GM12878 (cell line): ENCODE measurements at regions not wholly inside any gene's neighbourhood (a gene's known extent, or its start where the extent isn't known, plus 50 kb on each side); places are given as distances from the start of the nearest gene placed in this dataset.

Experiments
- HCFC1 ChIP-seq: fragments of 150-350 bp; IDR thresholded peaks from 2 replicates; pipeline ENCODE4 v1.6.1; 2014; ENCODE audit warnings: low read length
- KLF5 ChIP-seq: fragments of 450-650 bp; IDR thresholded peaks from 2 replicates; pipeline ENCODE4 v1.6.1; 2014; ENCODE audit warnings: mild to moderate bottlenecking; ENCODE audit not compliant: partially characterized antibody
- MEF2A ChIP-seq: IDR thresholded peaks from 2 replicates; pipeline ENCODE4 v1.6.1; 2011; ENCODE audit warnings: low read depth, mild to moderate bottlenecking, low read length, moderate library complexity; ENCODE audit not compliant: insufficient read depth
- MYB ChIP-seq: fragments of 150-350 bp; IDR thresholded peaks from 2 replicates; pipeline ENCODE4 v1.6.1; 2014; ENCODE audit warnings: mild to moderate bottlenecking, low read depth, low read length, borderline replicate concordance
- NR2C1 ChIP-seq: fragments of 450-650 bp; IDR thresholded peaks from 2 replicates; pipeline ENCODE4 v1.6.1; 2017; ENCODE audit warnings: antibody characterized with exemption, mild to moderate bottlenecking, moderate library complexity
- RB1 ChIP-seq: fragments of 450-650 bp; formaldehyde crosslinking; IDR thresholded peaks from 2 replicates; pipeline ENCODE4 v1.6.1; 2017; ENCODE audit warnings: mild to moderate bottlenecking, borderline replicate concordance
- SMAD5 ChIP-seq: IDR thresholded peaks from 2 replicates; pipeline ENCODE4 v1.6.1; 2016; ENCODE audit warnings: antibody characterized with exemption, low read depth
- SMARCA5 ChIP-seq: fragments of 450-650 bp; IDR thresholded peaks from 2 replicates; pipeline ENCODE4 v1.6.1; 2017; ENCODE audit warnings: mild to moderate bottlenecking
- ZBED1 ChIP-seq: IDR thresholded peaks from 2 replicates; pipeline ENCODE4 v1.6.1; 2016; ENCODE audit warnings: borderline replicate concordance
- TF ChIP-seq, protein P1 (sequence below): fragments of 450-650 bp; formaldehyde crosslinking; IDR thresholded peaks from 2 replicates; pipeline ENCODE4 v1.4.0; 2020; ENCODE audit warnings: mild to moderate bottlenecking, moderate library complexity
- TF ChIP-seq, protein P2 (sequence below): IDR thresholded peaks from 2 replicates; pipeline ENCODE4 v1.6.1; 2012; ENCODE audit warnings: mild to moderate bottlenecking, low read depth, low read length
- TF ChIP-seq, protein P3 (sequence below): IDR thresholded peaks from 2 replicates; pipeline ENCODE4 v1.6.1; 2011; ENCODE audit warnings: low read depth, low read length, improper control_type of control experiment, borderline replicate concordance

DNA sequence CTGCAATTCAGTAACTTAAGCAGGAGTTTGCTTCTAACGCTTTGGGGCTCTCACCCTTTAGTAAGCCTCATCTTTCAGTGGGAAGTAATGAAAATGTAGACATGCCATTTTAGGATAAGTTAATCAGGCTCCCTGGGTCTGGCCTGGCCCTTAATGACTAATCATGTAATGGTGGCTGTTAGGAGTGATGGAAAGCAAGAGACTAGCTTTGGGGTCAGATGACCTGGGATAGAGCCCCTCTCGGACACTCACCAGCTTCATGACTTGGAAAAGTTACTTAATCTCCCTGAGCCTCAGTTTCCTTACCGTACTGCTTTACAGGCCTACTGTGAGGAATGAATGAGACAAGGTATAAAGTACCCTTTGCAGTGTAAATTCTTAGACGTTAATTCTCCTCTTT is 194.4 kb downstream of the LPIN1 start (continued):
- TF ChIP-seq, protein P1, sequence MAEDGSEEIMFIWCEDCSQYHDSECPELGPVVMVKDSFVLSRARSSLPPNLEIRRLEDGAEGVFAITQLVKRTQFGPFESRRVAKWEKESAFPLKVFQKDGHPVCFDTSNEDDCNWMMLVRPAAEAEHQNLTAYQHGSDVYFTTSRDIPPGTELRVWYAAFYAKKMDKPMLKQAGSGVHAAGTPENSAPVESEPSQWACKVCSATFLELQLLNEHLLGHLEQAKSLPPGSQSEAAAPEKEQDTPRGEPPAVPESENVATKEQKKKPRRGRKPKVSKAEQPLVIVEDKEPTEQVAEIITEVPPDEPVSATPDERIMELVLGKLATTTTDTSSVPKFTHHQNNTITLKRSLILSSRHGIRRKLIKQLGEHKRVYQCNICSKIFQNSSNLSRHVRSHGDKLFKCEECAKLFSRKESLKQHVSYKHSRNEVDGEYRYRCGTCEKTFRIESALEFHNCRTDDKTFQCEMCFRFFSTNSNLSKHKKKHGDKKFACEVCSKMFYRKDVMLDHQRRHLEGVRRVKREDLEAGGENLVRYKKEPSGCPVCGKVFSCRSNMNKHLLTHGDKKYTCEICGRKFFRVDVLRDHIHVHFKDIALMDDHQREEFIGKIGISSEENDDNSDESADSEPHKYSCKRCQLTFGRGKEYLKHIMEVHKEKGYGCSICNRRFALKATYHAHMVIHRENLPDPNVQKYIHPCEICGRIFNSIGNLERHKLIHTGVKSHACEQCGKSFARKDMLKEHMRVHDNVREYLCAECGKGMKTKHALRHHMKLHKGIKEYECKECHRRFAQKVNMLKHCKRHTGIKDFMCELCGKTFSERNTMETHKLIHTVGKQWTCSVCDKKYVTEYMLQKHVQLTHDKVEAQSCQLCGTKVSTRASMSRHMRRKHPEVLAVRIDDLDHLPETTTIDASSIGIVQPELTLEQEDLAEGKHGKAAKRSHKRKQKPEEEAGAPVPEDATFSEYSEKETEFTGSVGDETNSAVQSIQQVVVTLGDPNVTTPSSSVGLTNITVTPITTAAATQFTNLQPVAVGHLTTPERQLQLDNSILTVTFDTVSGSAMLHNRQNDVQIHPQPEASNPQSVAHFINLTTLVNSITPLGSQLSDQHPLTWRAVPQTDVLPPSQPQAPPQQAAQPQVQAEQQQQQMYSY (CRISPR knock-in tag) = no peak
- TF ChIP-seq, protein P2, sequence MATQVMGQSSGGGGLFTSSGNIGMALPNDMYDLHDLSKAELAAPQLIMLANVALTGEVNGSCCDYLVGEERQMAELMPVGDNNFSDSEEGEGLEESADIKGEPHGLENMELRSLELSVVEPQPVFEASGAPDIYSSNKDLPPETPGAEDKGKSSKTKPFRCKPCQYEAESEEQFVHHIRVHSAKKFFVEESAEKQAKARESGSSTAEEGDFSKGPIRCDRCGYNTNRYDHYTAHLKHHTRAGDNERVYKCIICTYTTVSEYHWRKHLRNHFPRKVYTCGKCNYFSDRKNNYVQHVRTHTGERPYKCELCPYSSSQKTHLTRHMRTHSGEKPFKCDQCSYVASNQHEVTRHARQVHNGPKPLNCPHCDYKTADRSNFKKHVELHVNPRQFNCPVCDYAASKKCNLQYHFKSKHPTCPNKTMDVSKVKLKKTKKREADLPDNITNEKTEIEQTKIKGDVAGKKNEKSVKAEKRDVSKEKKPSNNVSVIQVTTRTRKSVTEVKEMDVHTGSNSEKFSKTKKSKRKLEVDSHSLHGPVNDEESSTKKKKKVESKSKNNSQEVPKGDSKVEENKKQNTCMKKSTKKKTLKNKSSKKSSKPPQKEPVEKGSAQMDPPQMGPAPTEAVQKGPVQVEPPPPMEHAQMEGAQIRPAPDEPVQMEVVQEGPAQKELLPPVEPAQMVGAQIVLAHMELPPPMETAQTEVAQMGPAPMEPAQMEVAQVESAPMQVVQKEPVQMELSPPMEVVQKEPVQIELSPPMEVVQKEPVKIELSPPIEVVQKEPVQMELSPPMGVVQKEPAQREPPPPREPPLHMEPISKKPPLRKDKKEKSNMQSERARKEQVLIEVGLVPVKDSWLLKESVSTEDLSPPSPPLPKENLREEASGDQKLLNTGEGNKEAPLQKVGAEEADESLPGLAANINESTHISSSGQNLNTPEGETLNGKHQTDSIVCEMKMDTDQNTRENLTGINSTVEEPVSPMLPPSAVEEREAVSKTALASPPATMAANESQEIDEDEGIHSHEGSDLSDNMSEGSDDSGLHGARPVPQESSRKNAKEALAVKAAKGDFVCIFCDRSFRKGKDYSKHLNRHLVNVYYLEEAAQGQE = no peak
- TF ChIP-seq NR2C1 (no peak), RB1 (no peak), KLF5 (no peak), SMARCA5 (no peak), SMAD5 (no peak), HCFC1 (no peak), MYB (no peak), ZBED1 (no peak), MEF2A (no peak)
- TF ChIP-seq, protein P3, sequence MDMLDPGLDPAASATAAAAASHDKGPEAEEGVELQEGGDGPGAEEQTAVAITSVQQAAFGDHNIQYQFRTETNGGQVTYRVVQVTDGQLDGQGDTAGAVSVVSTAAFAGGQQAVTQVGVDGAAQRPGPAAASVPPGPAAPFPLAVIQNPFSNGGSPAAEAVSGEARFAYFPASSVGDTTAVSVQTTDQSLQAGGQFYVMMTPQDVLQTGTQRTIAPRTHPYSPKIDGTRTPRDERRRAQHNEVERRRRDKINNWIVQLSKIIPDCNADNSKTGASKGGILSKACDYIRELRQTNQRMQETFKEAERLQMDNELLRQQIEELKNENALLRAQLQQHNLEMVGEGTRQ = no peak
